ENCODE measurements at regions not wholly inside any gene's neighbourhood (a gene's known extent, or its start where the extent isn't known, plus 50 kb on each side); places are given as distances from the start of the nearest gene placed in this dataset.

GRCh38 chr13:67619995-67620380 lies 389.9 kb upstream of the PCDH9 start:
- no peak for DNase-seq (ENCODE audit: low spot score)
- TF ChIP-seq CTCF (IDR thresholded peaks at IDR 0.05; ENCODE audit: extremely low read depth, insufficient read depth, missing control alignments) = no peak
- in situ Hi-C loops (cut with MboI; ENCODE audit: low pct_unique_long_range_greater_than_20kb, low sequenced_read_pairs, unreplicated experiment) = no loop called here

- in situ Hi-C loops (cut with MboI; ENCODE audit: low pct_unique_long_range_greater_than_20kb, low sequenced_read_pairs, unreplicated experiment) = no loop called here
- no peak for DNase-seq (ENCODE audit: low spot score)
- TF ChIP-seq CTCF (IDR thresholded peaks at IDR 0.05; ENCODE audit: extremely low read depth, insufficient read depth, missing control alignments) = no peak
Observed at GRCh38 chr13:67619351-67619994, 389.3 kb upstream of the PCDH9 start.

- no peak for TF ChIP-seq CTCF (IDR thresholded peaks at IDR 0.05; ENCODE audit: extremely low read depth, insufficient read depth, missing control alignments)
- DNase-seq (ENCODE audit: low spot score) = no peak
- in situ Hi-C loops (cut with MboI; ENCODE audit: low pct_unique_long_range_greater_than_20kb, low sequenced_read_pairs, unreplicated experiment) = no loop called here
Observed at GRCh38 chr13:67614579-67614978, 384.4 kb upstream of the PCDH9 start.

- no peak for DNase-seq (ENCODE audit: low spot score)
- in situ Hi-C loops (cut with MboI; ENCODE audit: low pct_unique_long_range_greater_than_20kb, low sequenced_read_pairs, unreplicated experiment) = no loop called here
- no peak for TF ChIP-seq CTCF (IDR thresholded peaks at IDR 0.05; ENCODE audit: extremely low read depth, insufficient read depth, missing control alignments)
Observed at GRCh38 chr13:67614013-67614412, 383.9 kb upstream of the PCDH9 start.

GRCh38 chr13:67588607-67589006 lies 358.5 kb upstream of the PCDH9 start:
- no peak for TF ChIP-seq CTCF (IDR thresholded peaks at IDR 0.05; ENCODE audit: extremely low read depth, insufficient read depth, missing control alignments)
- no peak for DNase-seq (ENCODE audit: low spot score)
- in situ Hi-C loops (cut with MboI; ENCODE audit: low pct_unique_long_range_greater_than_20kb, low sequenced_read_pairs, unreplicated experiment) = no loop called here

GRCh38 chr13:67577361-67577760 lies 347.2 kb upstream of the PCDH9 start:
- in situ Hi-C loops (cut with MboI; ENCODE audit: low pct_unique_long_range_greater_than_20kb, low sequenced_read_pairs, unreplicated experiment) = no loop called here
- no peak for TF ChIP-seq CTCF (IDR thresholded peaks at IDR 0.05; ENCODE audit: extremely low read depth, insufficient read depth, missing control alignments)
- DNase-seq (ENCODE audit: low spot score) = no peak

Measured in GM13977 (cell line).